HG02840 (cell line): ENCODE measurements at regions not wholly inside any gene's neighbourhood (a gene's known extent, or its start where the extent isn't known, plus 50 kb on each side); places are given as distances from the start of the nearest gene placed in this dataset.

Experiments used
- ATAC-seq: cut with Tn5 transposase; IDR thresholded peaks from one replicate; pipeline ENCODE4 v1.9.1; 2021; ENCODE audit warnings: mild to moderate bottlenecking, moderate library complexity, moderate number of reproducible peaks; ENCODE audit not compliant: unreplicated experiment, low FRiP score

DNA sequence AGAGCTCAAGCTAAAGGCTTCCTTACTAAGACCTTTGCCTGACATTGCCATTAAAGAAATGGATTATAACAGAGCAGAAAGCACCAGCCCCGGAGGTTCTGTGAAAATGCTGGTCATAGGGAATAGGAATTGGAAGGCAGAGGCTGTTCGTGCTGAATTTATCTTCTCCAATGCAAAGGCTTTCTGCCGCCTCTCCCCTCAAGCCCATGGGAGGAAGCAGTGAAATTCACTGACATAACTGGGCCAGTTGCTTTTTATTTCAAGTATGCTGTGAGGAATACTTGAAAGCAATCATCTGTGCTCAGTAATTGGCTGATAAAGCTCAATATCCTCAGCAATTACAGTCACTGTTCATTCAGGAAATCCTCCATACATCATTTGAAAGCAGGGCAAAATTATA is 85.4 kb upstream of the LINC00305 start:
- no peak for ATAC-seq

DNA sequence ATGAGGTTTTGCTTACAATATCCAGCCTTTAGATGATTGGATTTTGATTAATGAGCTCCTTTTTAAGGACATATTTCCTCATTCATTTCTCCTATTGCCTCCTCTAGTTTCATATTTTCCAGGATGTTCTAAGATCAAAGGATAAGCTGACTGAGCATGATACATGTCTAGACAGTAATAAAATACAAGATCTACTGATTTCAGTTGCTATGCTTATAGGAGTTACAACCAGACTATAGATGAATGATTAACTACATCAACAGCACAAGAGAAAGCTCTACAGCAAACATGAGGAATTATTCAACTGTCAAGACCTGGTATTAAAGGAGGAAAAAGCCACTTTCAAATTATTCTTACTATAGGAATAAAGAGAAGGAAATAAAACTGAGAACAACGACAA is 85.0 kb upstream of the LINC00305 start:
- ATAC-seq, result no peak

DNA sequence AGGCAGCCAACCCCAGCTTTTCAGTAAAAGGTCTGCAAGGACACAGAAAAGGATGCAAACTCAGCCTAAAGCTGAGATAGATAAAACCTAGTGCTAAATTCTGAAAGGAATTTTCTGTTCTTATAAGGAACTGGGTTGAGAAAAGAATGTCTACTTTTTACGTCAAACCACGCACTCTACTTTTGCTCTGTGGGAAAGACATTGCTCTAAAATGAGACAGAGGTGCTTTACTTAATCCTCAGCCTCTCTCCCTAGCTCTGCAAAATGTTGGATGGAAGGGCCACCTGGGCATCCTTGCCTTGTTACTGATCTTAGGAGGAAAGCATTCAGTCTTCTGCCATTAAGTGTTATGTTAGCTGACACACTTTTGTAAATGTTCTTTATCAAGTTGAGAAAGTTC is 72.1 kb upstream of the LINC00305 start:
- ATAC-seq, result no peak

DNA sequence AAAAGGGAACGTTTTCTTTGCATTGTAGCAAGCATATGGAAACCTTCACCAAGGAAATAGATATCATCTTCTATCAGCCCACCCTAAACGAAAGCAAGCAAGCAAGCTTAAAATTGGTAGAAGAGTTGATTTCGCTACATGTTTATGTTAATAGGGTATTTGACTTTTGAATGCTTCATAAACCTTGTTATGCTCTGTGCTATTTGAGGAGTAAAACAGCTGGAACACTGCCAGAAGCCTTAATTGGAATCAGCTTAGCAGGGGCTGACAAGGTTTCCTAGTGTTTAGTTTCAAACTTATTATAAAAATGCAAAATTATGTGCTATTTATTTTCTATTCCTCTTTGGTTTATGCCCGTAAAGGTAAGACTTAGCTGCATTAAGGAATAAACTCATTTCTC is 70.6 kb upstream of the LINC00305 start:
- no peak for ATAC-seq

DNA sequence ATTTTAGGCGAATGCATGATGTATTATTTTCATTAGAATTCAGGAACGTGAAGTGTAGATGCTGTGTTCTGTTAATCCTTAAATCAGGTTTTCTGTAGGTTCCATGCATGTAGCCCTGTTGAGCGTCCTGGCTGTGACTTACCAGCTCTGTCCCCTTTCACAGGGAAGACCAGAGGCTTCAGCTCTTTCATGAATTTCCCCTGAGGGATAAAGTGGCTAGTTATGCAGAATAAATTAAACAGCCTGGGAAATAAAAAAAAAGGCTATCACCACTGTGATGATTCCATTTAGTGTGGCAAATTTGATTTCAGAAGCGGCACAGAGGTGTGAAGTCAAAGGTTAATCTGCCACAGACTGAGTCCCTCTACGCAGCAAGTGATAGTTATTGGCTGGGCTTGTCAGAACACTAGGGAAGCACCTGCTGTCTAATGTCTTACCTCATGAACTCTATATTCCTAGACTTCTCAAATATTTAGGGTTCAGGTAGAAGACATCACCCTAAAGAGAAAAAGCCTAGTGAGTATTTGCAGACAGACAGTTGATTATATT is 61.6 kb upstream of the LINC00305 start:
- no peak for ATAC-seq

DNA sequence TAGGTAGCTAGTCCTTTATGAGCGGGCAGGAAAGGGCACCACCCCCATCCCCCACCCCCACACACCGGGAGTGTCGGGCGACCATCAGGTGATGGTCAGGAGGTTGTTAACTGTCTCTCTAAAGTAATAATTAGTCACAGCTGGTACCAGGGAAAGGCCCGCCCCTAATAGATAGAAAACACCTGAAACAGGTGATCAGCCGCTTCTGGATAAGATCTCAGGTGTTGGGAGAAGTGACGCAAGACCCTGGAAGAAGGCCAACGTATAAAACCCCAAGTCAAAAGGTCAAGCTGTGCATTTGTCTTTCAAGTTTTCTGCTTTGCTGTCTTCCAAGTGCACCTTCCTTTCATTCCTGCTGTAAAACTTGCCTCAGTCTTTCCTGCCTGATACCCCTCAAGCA is 59.6 kb upstream of the LINC00305 start:
- no peak for ATAC-seq

DNA sequence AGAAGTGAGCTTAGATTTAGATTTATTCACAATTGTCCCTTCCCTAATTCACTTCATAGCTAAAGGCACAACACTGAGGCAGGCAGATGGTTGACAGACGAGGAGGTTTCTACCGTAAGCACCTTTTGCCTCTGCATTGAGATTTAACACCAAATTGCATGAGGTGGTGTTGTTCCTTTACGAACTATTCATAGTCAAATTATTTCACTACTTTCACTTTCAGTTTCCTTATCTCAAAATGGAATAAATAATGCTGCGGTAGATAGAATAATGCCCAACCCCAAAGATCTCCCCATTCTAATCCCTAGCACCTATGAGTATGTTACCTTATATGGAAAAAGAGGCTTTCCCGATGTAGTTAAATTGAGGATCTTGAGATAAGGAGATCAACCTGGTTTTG is 58.9 kb upstream of the LINC00305 start:
- no peak for ATAC-seq

DNA sequence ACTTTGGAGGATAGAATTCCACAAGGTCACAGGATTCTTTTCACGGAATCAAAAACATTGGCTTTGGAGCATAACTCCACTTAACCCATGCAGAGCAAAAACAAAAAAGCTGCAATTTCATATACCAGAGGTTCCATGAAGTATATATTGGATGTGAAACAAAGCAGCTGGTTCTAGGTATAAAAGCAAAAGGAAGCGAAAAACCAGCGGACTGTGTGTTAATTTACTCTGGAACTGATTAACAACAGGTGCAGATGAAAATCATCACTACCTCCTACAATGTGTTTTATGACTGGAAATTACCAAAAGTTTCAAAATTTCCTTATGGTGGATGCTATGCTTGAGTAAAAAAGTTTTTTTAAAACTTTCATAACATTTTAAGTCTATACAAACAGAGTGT is 54.4 kb upstream of the LINC00305 start:
- ATAC-seq, result no peak

DNA sequence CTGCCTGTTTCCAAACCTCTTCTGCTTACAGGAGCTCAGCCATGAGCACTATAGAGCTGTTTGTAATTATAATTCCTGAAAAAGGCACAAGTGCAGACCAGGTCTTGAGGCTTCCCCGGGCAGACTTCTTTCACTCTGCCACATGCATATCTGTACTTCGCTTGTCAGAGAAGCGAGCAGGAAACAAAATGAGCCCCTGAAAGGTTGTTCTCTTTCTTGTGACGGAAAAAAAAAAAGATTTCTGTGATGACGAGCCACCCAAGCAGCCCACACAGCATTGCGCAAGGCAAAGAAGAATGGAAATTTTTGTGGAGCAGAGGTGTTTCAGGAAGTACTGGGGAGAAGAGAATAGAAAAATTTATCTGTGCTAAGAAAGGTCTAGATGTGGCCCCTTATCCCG is 54.0 kb upstream of the LINC00305 start:
- ATAC-seq, result no peak

DNA sequence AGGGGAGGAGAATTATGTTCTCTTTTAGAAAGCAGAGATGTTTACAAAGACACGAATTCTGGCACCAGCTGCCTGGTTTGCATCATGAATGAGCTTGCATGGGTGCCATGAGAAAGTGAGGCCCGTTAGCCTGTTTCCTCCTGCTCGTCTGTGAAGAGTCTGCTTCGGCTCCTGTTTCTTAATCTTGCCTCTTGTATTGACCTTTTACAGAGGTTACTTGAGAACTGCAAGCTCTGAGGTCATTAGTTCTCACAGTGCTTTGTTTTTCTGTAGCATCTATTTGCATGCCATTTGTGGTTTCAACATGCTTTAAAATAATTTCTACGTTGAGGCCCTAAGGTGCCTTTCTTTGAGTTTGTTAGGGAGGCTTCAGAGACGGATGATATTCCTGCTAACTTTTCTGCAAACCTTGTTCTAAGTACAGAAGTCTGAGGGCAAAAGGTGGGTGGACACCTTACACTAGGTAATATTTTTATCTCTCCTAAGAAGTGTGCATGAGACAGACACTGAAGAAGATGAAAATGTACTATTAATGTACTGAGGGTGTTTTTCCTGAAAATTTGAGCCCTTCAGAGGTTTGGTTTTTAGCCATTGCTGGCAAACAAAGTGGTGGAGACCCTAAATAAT is 53.4 kb upstream of the LINC00305 start:
- no peak for ATAC-seq

DNA sequence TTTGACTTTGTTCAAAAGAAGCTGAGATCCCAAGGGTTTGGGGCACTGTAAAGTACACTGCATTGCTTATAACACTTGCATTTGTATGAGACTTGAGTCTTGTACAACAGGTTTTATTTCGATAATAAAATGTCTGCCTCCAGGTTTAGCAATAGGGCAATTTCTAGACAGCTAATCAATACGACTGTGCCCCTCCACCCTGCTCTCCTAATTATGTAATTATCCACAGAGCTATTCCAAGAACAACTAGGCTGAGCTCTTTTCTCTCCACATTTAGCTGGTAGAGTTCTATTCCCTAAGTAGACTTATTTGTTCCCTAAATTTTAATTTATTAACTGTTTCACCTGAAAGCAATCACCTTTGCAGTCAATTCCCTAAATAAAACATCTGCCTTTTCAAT is 52.9 kb upstream of the LINC00305 start:
- ATAC-seq, result no peak

DNA sequence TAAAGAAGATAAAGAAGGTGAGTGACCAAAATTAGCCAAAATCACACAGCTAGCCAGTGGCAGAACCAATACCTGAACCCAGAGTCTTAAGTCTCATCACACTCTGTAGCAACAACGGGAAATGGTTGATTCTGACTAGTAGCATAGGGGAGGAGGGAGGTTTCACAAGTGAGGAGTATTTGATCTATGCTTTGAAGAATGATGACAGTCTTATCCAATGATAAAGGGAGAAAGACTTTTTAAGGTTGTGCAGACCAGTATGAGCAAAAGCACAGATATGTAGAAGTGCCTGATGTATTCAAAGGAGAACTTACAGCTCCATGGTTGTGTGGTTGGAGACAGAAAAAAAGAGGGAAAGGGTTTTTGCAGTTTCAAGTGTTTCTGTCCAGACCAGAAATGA is 50.7 kb upstream of the LINC00305 start:
- ATAC-seq, result no peak
